ENCODE measurements at regions not wholly inside any gene's neighbourhood (a gene's known extent, or its start where the extent isn't known, plus 50 kb on each side); places are given as distances from the start of the nearest gene placed in this dataset.

DNA sequence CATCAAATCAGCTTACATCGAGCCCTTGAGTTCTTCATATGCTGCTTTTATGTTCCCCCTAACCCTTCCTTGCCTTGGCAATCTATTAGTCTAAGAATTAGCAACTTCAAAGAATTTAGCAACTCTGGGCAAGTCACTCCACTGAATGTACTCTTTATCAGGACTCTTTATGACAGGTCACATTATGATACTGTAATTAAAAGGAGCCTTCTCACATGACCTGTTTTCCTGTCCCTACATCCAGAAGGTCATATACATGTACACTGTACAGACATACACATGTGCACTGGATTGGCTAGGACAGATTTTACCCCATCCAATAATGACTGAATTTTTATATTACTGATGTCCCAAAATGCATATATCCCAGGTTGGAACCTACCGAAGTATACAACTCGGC lies 463.1 kb downstream of the SHQ1 start:
- no peak for TF ChIP-seq POLR2A (IDR thresholded peaks at IDR 0.05)
- TF ChIP-seq, protein P1, sequence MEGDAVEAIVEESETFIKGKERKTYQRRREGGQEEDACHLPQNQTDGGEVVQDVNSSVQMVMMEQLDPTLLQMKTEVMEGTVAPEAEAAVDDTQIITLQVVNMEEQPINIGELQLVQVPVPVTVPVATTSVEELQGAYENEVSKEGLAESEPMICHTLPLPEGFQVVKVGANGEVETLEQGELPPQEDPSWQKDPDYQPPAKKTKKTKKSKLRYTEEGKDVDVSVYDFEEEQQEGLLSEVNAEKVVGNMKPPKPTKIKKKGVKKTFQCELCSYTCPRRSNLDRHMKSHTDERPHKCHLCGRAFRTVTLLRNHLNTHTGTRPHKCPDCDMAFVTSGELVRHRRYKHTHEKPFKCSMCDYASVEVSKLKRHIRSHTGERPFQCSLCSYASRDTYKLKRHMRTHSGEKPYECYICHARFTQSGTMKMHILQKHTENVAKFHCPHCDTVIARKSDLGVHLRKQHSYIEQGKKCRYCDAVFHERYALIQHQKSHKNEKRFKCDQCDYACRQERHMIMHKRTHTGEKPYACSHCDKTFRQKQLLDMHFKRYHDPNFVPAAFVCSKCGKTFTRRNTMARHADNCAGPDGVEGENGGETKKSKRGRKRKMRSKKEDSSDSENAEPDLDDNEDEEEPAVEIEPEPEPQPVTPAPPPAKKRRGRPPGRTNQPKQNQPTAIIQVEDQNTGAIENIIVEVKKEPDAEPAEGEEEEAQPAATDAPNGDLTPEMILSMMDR (IDR thresholded peaks at IDR 0.05), result no peak
